Stimulated activated effector memory CD8-positive, alpha-beta T cell treated with anti-CD3 and anti-CD28 coated beads, Interleukin-12 subunit alpha, Interleukin-12 subunit beta, amount 100 ng/mL, for 72 hours (primary cell): ENCODE measurements at regions not wholly inside any gene's neighbourhood (a gene's known extent, or its start where the extent isn't known, plus 50 kb on each side); places are given as distances from the start of the nearest gene placed in this dataset.
A peak's percentile ranks its signal among the peaks of the same experiment; 100 is the strongest.
"Not testable (repeated sequence)": the region's sequence is repeated elsewhere in the genome, so short reads cannot be mapped to it uniquely, and the experiment has no call there.

Experiments used
- ATAC-seq: fragments of 150-1000 bp; cut with Tn5 transposase; 2 replicates; pipeline ENCODE4 v1.10.0; 2021
- DNase-seq, 2 donors: peaks; one replicate each; pipeline ENCODE4 v3.0.0; 2021 to 2022; ENCODE audit warnings: low spot score in 2 of 2
- H3K27ac Mint-ChIP-seq: one replicate; pipeline ENCODE4 v1.8.0; 2022; ENCODE audit warnings: mild to moderate bottlenecking, mixed read lengths
- H3K36me3 Mint-ChIP-seq: one replicate; pipeline ENCODE4 v1.8.0; 2022; ENCODE audit warnings: mild to moderate bottlenecking, mixed read lengths
- H3K4me1 Mint-ChIP-seq: one replicate; pipeline ENCODE4 v1.8.0; 2022; ENCODE audit warnings: mixed read lengths
- H3K4me3 Mint-ChIP-seq: one replicate; pipeline ENCODE4 v1.8.0; 2022; ENCODE audit warnings: mild to moderate bottlenecking, mixed read lengths
- H3K9me3 Mint-ChIP-seq: one replicate; pipeline ENCODE4 v1.8.0; 2022; ENCODE audit warnings: mixed read lengths

DNA sequence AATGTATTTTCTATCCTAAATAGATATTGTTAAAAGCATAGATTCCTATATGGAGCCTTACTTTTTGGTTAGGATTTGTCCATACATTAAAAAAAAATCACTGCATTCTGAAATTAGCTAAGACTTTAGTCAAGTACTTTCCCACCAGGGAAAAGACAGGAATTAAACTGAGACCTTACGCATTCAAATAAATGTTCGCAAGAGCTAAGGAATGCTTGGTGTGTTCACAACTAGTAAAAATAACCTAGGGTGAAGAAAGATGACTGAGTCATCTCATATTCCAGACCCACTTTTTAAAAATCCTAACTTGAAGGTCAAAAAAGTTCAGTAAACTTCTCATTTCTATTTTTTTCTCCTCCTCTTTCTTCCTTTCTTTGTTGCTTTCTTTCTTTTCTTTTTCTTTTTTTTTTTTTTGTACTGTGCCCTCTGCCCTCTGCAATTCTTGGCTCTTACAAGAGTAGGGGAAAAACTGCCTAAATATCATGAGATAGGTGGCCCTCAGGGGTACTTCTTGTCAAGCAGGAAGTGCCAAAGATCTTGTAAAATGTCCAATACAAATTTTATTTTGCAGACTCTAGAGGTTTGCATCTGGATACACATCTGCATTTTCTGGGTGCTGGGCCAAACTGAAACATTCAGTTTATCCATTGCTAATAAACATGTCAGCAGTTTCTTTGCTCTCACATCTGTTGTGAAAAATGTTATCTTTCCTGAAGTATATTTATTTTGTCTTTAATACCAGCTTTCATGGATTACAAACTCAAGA is 121.4 kb upstream of the GORAB start:
- no peak for ATAC-seq
- H3K4me1 Mint-ChIP-seq: no peaks in the 10 kb centered on the region
- H3K27ac Mint-ChIP-seq: no peak overlapping the region
- H3K36me3 Mint-ChIP-seq: no peaks in the 10 kb centered on the region
- H3K9me3 Mint-ChIP-seq: no peaks in the 10 kb centered on the region
- H3K4me3 Mint-ChIP-seq: no peak overlapping the region
- DNase-seq: no peak

DNA sequence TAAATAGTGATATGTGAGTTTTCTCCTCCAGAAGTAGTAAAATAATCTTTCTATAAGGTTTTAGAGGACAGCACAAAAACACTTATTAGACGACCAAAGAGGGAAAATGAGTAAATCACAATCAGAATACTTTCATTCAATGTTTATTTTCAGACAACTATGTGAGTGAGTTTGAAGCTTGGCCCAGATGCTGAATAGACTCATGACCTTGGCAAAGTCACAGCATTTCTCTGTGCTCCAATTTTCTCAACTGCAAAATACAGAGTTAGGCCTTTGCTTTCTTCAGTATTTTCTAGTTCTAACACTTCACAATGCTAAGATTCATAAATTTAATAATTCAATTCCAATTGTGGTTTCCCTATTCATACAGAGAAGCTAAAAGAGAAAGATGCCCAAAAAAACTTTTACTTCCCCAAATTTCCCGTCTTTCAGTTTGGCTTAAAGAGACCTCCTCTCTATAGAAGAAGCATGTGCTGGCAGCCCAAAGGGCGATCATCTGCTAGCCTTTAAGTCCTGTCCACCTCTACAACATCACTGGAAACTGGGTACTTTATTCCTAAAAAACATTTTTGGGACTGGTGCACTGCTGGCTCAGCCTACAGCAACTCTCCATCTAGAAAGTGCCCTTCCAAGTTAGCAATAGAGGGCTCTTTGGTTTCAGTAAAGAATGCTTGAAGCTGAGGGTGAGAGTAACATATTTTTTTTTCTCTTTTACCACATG is 116.8 kb upstream of the GORAB start:
- no peaks in the 10 kb centered on the region for H3K36me3 Mint-ChIP-seq
- H3K4me1 Mint-ChIP-seq: no peaks in the 10 kb centered on the region
- H3K4me3 Mint-ChIP-seq: no peak overlapping the region
- H3K9me3 Mint-ChIP-seq: no peaks in the 10 kb centered on the region
- no peak for DNase-seq
- ATAC-seq: no peak
- H3K27ac Mint-ChIP-seq: no peak overlapping the region

- ATAC-seq (no peak), DNase-seq (no peak)
- no peak overlapping the region for H3K27ac Mint-ChIP-seq
- H3K4me3 Mint-ChIP-seq: no peak overlapping the region
- no peaks in the 10 kb centered on the region for H3K36me3 Mint-ChIP-seq
- no peaks in the 10 kb centered on the region for H3K4me1 Mint-ChIP-seq
- no peaks in the 10 kb centered on the region for H3K9me3 Mint-ChIP-seq
These were observed 116.1 kb upstream of the GORAB start for GRCh38 chr1:170415710-170416372.

DNA sequence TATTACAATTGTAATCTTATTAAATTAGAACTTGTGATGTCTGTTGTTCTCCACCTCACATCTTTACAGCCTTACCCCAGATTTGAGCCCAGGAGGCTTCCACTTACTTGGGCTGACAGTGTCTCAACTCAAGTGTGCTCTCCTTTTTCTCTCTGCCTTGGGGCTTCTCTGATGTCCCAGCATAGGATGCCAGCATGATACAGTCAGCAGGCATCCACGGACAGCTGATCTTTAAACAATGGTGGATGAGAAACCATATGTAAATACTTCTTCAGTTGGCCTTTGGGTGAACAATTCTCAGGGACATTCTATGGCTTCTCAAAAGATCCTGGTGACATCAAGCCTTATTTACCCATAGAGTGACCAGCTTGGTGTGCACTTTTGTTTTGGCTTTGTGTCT is 107.6 kb upstream of the GORAB start:
- no peak for ATAC-seq
- no peak for DNase-seq
- no peak overlapping the region for H3K4me3 Mint-ChIP-seq
- no peak overlapping the region for H3K27ac Mint-ChIP-seq
- H3K9me3 Mint-ChIP-seq: no peaks in the 10 kb centered on the region
- no peaks in the 10 kb centered on the region for H3K4me1 Mint-ChIP-seq
- no peaks in the 10 kb centered on the region for H3K36me3 Mint-ChIP-seq

DNA sequence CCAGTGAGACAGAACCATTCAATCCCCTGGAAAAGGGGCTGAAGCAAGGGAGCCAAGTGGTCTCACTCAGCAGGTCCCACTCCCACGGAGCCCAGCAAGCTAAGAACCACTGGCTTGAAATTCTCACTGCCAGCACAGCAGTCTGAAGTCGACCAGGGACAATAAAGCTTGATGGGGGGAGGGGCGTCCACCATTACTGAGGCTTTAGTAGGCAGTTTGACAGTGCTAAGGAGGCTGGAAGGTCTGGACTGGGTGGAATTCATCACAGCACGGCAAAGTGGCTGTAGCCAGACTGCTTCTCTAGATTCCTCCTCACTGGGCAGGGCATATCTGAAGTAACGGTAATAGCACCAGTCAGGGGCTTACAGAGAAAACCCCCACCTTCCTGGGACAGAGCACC is 105.4 kb upstream of the GORAB start:
- Mint-ChIP-seq H3K4me1 (no peaks in the 10 kb centered on the region), H3K9me3 (no peaks in the 10 kb centered on the region), H3K27ac (no peak overlapping the region), H3K36me3 (no peaks in the 10 kb centered on the region), H3K4me3 (no peak overlapping the region)
- DNase-seq: no peak
- ATAC-seq: no peak

GRCh38 chr1:170427002-170427401 is 105.0 kb upstream of the GORAB start:
- H3K4me1 Mint-ChIP-seq, ATAC-seq, DNase-seq, H3K27ac Mint-ChIP-seq, H3K4me3 Mint-ChIP-seq, H3K36me3 Mint-ChIP-seq, H3K9me3 Mint-ChIP-seq: not testable (repeated sequence)

DNA sequence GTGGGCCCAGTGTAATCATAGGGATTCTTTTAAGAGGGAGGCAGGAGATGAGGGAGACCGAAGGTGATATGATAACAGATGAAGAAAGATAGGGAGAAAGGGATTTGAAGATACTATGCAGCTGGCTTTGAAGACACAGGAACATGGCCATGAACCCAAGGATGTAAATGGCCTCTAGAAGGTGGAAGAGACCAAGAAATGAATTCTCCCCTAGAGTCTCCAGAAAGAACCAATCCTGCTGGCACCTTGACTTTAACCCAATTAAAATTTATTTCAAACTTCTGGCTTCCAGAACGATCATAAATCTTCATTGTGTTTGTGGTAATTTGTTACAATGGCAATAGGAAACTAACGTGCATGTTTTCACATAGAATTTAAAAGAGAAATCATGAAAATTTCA is 95.0 kb upstream of the GORAB start:
- no peak for ATAC-seq
- no peaks in the 10 kb centered on the region for H3K9me3 Mint-ChIP-seq
- H3K4me1 Mint-ChIP-seq: no peaks in the 10 kb centered on the region
- H3K4me3 Mint-ChIP-seq: no peak overlapping the region
- no peaks in the 10 kb centered on the region for H3K36me3 Mint-ChIP-seq
- no peak for DNase-seq
- H3K27ac Mint-ChIP-seq: no peak overlapping the region

DNA sequence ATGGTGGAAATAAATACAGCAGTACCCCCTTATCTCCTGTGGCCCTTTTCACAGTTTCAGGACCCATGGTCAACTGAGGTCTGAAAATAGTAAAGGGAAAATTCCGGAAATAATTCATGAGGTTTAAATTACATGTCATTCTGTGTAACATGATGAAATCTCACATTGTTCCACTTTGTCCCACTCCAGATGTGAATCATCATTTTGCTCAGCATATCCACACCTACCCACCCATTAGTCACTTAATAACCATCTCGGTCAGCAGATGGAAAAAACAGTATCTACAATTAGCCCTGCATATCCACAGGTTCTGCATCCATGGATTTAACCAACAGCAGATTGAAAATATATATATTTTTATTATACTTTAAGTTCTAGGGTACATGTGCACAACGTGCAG is 86.9 kb upstream of the GORAB start:
- H3K4me3 Mint-ChIP-seq: no peak overlapping the region
- ATAC-seq (no peak), DNase-seq (no peak)
- no peaks in the 10 kb centered on the region for H3K36me3 Mint-ChIP-seq
- no peaks in the 10 kb centered on the region for H3K4me1 Mint-ChIP-seq
- H3K27ac Mint-ChIP-seq: no peak overlapping the region
- no peaks in the 10 kb centered on the region for H3K9me3 Mint-ChIP-seq

- Mint-ChIP-seq H3K9me3 (no peaks in the 10 kb centered on the region), H3K4me1 (no peaks in the 10 kb centered on the region), H3K4me3 (no peak overlapping the region), H3K27ac (no peak overlapping the region), H3K36me3 (no peaks in the 10 kb centered on the region)
- ATAC-seq (no peak), DNase-seq (no peak)
These were observed 83.3 kb upstream of the GORAB start for GRCh38 chr1:170448661-170449158.

GRCh38 chr1:170457325-170458050 is 74.5 kb upstream of the GORAB start:
- not testable (repeated sequence) for H3K36me3 Mint-ChIP-seq
- peaks cover 17% of the 10 kb centered on the region for H3K9me3 Mint-ChIP-seq

GRCh38 chr1:170460001-170460400 is 72.0 kb upstream of the GORAB start:
- ATAC-seq (no peak), DNase-seq (no peak)
- H3K27ac Mint-ChIP-seq: no peak overlapping the region
- H3K4me3 Mint-ChIP-seq: no peak overlapping the region
- peaks cover 12% of the 10 kb centered on the region for H3K9me3 Mint-ChIP-seq
- no peaks in the 10 kb centered on the region for H3K36me3 Mint-ChIP-seq
- H3K4me1 Mint-ChIP-seq: no peaks in the 10 kb centered on the region

More at GRCh38 chr1:170457325-170458050, 74.5 kb upstream of the GORAB start:
- ATAC-seq, H3K4me1 Mint-ChIP-seq, H3K27ac Mint-ChIP-seq, H3K4me3 Mint-ChIP-seq: not testable (repeated sequence)
- DNase-seq: peak in 1 of 2 donors; percentile 51

DNA sequence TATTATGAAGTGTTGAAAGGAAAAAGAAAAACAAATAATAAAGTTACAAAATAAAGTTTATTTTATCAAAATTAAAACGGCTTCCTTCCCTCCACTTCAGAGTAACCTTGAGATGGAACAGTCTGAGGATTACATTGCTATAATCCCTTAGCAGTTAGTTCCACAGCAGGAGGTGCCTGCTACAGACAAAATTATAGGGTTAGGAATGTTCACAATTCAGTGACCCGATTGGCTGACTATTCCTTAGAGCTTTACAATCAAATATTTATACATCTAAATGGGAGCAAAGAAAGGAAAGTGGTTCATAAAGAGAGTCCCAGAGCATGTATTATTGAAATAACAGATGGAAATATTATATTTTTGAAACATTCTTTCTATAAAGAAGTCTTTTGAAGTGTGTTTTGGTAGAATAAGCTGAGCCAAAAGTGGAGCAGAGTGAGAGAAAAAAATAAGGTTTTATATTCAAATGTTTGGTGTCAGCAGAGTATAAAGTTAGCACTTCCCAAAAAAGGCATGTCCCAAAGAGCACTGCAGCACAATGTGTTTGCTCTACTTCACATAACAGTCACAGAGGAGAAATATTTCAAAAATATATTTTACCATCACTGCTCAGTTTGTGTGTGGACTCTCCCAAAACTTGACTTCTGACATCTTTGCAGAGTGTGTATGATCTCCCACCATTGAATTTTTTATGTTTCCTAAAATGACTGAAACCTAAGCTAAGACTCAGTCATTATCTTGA is 71.4 kb upstream of the GORAB start:
- DNase-seq (no peak), ATAC-seq (no peak)
- H3K27ac Mint-ChIP-seq: no peak overlapping the region
- no peak overlapping the region for H3K4me3 Mint-ChIP-seq
- H3K36me3 Mint-ChIP-seq: no peaks in the 10 kb centered on the region
- no peaks in the 10 kb centered on the region for H3K4me1 Mint-ChIP-seq
- peaks cover 9% of the 10 kb centered on the region for H3K9me3 Mint-ChIP-seq

- Mint-ChIP-seq H3K27ac (no peak overlapping the region), H3K4me1 (no peaks in the 10 kb centered on the region), H3K4me3 (no peak overlapping the region), H3K36me3 (no peaks in the 10 kb centered on the region), H3K9me3 (peaks cover 8% of the 10 kb centered on the region)
- DNase-seq: no peak
- ATAC-seq: no peak
These were observed 70.6 kb upstream of the GORAB start for GRCh38 chr1:170461291-170461747.

DNA sequence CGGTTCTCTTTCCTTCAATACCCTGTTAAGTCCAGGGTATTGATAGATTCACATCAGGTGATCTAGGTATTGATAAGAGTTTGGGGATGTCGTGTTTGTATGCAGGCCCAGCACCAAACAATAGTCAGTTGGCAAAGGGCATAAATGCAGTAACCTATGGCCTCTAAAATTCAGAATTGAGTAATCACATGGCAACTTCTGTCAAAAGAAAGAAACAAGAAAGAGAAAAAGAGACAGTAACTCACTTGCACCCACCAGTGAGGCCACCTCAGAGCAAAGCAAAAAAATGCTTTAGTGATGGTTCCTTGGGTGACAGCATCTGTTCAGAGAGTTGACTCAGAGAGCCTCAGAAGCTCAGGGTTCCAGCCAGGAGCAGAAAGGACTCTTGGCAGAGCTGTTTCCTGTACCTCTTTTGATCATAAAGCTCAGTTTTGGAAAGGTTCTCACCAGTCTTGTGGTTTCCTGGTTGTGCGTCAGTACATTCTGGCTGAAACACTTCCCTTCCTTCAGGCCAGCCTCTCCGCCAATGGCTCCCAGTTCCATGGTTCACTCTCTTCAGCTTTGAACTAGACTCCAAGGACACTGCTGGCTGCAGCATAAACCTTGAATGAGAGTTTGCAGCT is 70.1 kb upstream of the GORAB start:
- Mint-ChIP-seq H3K36me3 (no peaks in the 10 kb centered on the region), H3K9me3 (peaks cover 8% of the 10 kb centered on the region), H3K27ac (no peak overlapping the region), H3K4me3 (no peak overlapping the region), H3K4me1 (no peaks in the 10 kb centered on the region)
- DNase-seq (no peak), ATAC-seq (no peak)
